ENCODE measurements at regions not wholly inside any gene's neighbourhood (a gene's known extent, or its start where the extent isn't known, plus 50 kb on each side); places are given as distances from the start of the nearest gene placed in this dataset.

DNA sequence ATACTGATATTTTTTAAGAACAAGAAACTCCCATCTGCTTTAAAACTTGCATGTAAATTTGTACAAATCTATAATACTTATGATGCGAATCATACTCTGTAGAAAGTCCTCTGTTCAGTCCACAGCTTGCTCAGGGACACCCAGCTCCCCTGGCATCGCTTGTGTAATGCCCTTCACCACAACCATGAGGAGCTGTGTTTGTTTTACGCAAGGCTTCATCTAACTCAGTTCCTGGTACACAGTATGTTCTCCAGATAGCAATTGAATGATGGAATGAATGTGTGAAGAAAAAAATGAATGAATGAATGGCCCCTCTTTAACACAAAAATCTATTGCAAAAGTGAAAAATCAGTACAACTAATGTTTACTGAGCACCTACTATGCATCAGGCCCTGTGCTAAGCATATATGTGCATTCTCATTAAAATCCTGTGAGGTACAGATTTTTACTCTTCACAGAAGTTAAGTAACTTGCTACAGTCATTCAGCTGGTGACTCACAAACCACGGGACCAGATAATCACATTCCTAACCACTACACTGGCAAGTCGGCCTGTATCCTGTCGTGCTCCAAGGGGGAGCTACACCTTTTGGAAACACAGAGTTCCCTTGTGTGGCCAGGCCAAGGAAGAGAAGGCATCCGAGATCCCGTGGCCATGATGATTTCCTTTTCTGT is 58.7 kb upstream of the KDR start:
- no peak for TF ChIP-seq REST (IDR thresholded peaks at IDR 0.05; ENCODE audit: low read depth)
- TF ChIP-seq NFIC (IDR thresholded peaks at IDR 0.05) = no peak
- no peak for TF ChIP-seq CEBPB (IDR thresholded peaks at IDR 0.05)
- TF ChIP-seq YY1 (IDR thresholded peaks at IDR 0.05; ENCODE audit: low read depth) = no peak
- TF ChIP-seq USF1 (IDR thresholded peaks at IDR 0.05) = no peak
- TF ChIP-seq MAX (IDR thresholded peaks at IDR 0.05) = no peak
- TF ChIP-seq ZBTB7A (IDR thresholded peaks at IDR 0.05; ENCODE audit: low read depth) = no peak
- no peak for TF ChIP-seq TEAD4 (IDR thresholded peaks at IDR 0.05)

Data from Ishikawa (cell line).